Mammary epithelial cell (primary cell): ENCODE measurements at regions not wholly inside any gene's neighbourhood (a gene's known extent, or its start where the extent isn't known, plus 50 kb on each side); places are given as distances from the start of the nearest gene placed in this dataset.

ENCODE experiments used
- EZH2 ChIP-seq: IDR thresholded peaks from 2 replicates; pipeline ENCODE4 v1.6.1; 2012; ENCODE audit warnings: low read length, inconsistent platforms, borderline replicate concordance
- TF ChIP-seq, protein P1 (sequence below), 2 donors: IDR thresholded peaks in 1 of 2; conservative IDR thresholded peaks in 1 of 2; 2 replicates each; pipeline ENCODE4 v1.5.1; 2011 to 2012; ENCODE audit warnings: inconsistent platforms in 2 of 2, low read length in 2 of 2, mild to moderate bottlenecking in 2 of 2, control low read depth in 1 of 2, low read depth in 1 of 2; ENCODE audit not compliant: insufficient read depth in 1 of 2; ENCODE audit errors: extremely low read depth in 1 of 2

DNA sequence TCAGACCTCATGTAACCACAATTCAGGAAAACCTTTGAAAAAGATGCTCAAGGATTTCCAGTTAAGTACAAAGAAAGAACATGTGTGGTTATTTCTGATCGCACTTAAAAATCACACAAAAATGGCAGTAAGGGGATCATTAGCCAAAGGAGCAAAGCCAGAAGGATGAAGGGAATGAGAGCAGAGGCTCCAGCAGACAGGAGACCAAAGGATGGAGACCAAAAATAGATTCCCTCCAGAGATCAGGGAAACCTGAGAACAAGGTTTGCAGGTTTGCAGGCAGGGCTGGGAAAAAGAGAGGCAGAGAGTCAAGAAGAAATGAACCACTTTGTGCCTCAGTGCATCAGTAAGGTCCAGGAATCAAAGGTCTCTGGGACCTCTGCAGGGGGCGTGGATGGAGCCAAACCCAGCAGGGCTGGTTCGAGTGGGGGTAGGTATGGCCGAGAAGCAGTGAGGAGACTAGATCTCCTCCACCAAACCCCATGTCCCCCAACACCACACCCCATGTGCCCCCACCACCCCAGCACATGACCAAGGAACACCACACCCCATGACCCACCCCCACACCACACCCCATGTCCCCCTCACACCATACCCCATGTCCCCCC is 98.5 kb upstream of the GPC1 start:
- TF ChIP-seq EZH2 = no peak
- TF ChIP-seq, protein P1, sequence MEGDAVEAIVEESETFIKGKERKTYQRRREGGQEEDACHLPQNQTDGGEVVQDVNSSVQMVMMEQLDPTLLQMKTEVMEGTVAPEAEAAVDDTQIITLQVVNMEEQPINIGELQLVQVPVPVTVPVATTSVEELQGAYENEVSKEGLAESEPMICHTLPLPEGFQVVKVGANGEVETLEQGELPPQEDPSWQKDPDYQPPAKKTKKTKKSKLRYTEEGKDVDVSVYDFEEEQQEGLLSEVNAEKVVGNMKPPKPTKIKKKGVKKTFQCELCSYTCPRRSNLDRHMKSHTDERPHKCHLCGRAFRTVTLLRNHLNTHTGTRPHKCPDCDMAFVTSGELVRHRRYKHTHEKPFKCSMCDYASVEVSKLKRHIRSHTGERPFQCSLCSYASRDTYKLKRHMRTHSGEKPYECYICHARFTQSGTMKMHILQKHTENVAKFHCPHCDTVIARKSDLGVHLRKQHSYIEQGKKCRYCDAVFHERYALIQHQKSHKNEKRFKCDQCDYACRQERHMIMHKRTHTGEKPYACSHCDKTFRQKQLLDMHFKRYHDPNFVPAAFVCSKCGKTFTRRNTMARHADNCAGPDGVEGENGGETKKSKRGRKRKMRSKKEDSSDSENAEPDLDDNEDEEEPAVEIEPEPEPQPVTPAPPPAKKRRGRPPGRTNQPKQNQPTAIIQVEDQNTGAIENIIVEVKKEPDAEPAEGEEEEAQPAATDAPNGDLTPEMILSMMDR (conservative IDR thresholded peaks at IDR 0.05 in 1 of 2, IDR thresholded peaks at IDR 0.05 in 1 of 2; ENCODE audit: extremely low read depth in 1 of 2, insufficient read depth in 1 of 2, low read depth in 1 of 2, low read length in 2 of 2) = no peak
